GM19467 (cell line): ENCODE measurements at regions not wholly inside any gene's neighbourhood (a gene's known extent, or its start where the extent isn't known, plus 50 kb on each side); places are given as distances from the start of the nearest gene placed in this dataset.

ENCODE experiments used
- ATAC-seq: cut with Tn5 transposase; IDR thresholded peaks from one replicate; pipeline ENCODE4 v1.9.1; 2021; ENCODE audit warnings: mild to moderate bottlenecking, moderate library complexity; ENCODE audit not compliant: unreplicated experiment

DNA sequence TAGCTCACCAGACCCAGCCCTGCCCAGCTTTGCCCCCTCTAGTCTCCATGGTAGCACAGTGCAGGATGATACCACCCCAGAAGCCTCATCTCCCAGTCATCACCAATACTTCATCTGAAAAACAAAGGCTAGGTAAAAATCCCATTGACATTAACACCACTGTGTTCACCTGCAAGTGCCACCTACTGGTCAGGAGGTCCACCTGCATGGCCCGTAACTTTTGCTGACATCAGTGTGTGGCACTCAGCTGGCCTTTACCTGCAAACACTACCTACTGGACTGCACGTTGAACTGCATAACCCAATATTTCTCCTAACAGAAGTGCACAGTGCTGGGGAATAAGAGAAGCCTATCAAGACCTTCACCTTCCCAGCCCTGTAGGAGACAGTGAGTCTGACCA is 234.7 kb upstream of the ADGRB3 start:
- ATAC-seq: no peak

DNA sequence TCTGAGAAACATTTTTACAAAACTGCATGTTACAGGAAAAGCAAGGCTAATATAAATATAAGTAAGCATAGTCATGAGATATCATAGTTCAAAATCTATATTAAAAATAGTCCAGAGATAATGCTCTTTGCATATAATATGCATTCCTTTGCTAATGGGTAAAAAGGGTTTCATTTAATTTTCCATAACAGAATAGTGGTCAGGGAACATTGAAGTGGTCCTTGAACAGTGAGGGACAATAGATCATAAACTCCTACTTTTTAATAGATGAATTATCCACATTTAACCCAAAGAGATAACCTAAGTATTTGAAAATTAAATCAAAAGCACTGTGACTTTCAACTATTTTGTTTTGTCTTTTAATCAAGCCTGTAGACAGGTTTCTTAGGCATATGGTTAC is 243.1 kb upstream of the ADGRB3 start:
- ATAC-seq: no peak

DNA sequence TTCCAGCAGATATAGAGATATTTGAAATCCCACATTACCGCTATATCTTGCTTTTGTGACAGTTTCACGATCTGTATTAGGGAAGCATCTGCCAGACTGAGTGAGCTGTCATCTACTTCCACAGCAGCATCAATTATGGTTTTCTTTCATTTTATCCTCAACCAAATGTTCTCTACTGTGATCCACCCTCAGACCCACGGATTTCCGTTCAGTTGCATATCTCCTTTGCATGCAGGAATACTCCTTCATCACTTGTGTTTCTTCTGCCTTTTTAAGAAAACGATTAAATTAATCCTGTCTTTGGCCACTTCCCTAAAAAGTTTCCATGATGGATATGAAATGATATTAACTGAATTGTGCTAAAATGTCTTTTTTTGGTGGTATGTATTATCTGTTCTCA is 262.1 kb upstream of the ADGRB3 start:
- ATAC-seq: no peak

DNA sequence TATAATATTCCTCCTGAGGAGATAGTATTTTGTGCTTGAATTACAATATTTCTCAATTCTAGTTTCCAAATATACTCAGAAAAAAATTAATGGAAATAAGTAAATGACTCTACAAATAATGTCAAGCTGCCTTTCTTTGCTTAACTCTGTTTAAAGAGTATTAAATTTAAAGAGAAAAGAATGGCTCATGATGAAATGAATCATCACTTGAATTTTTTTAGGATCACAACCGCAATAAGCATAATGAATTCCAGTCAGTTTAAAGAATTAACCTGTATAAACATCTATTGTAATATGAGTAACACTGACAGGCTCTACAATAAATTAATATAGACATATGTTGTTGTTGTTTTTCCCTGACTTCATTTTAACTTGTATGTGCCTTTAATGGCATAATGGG is 266.2 kb upstream of the ADGRB3 start:
- ATAC-seq: no peak

DNA sequence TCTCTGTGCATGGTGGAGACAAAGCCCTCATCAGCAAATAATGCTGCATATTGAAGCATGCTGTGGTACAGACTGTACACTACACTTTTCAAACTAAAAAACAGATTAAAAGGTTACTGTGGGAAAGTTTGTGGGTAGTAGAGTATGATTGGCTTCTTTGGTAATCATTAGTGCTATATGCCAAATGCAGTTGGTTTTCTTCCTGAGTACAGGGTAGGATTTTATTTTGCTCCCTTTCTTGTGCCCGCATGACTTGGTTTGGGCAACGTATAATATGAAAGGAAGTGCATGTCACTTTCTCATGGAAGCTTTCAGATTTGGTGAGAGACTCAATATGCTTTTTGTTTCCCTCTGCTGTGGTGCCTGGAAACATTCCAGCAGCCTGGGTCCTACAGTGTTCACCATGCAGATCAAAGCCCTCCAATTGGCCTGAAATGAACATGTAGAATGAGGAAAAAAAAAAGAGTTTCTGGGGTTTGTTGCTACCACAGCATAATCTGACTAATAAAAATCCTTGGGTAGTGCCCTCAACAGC is 270.7 kb upstream of the ADGRB3 start:
- ATAC-seq: no peak

DNA sequence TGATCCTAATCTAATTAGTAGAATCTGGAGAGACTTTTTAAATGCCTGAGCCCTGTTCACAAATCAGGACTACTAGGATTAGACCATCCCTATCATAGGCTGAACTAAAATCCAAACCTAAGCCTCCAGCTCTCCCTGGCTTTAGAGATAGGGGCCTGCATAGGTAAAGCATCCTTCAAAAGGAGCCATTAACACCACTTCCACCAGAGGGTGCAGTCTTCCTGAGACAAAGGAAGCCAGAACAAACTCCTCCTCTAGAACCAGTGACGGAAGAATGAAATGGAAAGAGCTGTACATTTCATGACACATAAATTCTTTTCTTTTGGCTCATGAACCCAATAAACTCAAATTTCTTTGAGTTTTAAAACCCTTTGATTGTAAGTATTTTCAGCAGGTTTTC is 291.2 kb upstream of the ADGRB3 start:
- peak; percentile 48 for ATAC-seq

DNA sequence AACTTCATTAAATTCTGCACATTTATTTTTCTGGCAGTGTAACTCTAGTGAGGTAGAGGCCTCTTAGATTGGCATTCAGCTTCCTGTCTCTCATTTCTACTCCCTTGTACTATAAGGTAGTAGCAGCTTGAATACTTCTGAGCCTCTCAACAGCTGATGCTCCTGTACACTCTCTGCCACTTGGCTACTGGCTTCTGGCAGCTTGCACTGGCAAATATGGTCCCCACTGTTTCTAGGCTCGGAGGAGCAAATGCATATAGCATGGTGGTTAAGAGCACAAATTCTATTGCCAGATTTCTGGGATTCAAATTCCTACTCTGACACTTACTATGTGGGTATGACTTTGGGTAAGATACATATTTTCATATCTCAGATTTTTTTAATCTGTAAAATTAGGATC is 292.8 kb upstream of the ADGRB3 start:
- no peak for ATAC-seq

DNA sequence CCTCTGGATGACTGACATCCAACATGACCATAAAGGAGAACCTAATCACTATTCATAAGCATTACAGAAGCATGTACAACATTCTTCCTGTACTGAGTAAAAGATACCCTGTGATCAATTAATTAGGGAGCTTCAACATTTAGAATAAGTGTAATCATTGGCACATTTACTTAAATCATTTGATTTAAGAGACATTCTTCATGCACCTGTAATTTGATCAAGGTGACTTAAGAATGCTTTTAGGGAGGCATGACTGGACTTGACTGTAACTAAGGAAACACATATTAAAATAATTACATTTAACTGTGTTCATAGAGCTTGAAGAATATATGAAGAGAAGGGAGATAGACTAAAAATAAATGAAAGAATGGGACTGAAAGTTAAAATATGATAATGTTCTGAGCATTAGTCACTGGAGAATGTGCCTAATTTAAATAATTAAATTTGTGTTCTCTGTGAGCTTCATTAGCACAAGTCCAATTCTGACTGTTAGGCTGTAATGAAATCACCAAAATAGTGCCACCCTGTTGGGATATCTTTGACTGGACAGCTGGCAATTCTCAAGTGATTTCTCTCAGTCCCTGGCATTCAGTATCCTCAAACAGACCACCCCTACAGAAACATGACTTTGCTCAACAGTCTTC is 295.5 kb upstream of the ADGRB3 start:
- no peak for ATAC-seq

DNA sequence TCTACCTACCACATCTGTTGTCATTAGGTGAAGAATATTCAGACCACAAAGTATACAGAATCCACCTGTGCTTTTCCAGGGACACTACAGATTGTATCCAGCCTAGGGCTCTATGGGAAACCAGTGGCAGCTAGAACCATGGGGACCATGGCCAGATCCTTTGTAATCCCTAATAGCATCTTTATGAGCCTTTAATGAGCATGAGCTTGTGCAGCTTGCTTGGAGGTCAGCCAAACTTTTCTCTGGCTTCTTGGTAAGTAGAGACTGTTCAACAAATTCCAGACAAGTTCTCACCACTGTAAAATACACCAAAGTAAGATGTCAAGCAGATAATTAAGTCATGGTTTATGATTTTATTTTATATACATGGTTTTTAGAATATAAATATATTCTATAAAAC is 301.6 kb upstream of the ADGRB3 start:
- no peak for ATAC-seq

DNA sequence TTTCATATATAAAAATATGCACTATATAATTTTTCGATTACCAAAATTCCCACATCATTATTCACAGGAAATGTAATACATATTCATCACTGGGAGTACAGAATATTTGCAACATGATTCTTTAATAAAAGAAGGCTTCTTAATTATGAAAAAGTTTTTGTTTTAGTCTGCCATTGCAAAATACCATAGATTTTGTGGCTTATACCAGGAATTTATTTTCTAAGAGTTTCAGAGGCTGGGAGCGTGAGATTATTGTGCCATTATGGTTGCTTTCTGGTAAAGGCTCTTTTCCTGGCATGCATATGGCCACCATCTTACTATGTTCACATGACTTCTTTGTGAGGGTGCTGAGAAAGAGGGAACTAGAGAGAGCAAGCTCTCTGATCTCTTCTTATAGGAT is 306.9 kb upstream of the ADGRB3 start:
- no peak for ATAC-seq

DNA sequence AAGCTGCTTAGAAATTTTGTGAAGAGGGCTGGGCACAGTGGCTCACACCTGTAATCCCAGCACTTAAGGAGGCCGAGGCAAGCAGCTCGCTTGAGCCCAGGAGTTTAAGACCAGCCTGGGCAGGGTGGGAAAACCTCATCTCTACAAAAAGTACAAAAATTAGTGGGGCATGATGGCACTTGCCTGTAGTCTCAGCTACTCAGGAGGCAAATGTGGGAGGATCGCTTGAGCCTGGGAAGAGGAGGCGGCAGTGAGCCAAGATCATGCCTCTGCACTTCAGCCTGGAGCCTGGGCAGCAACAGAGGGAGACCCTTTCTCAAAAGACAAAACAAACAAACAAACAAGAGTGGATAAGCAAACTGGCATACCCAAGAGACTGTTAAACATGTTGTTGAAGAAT is 308.3 kb upstream of the ADGRB3 start:
- ATAC-seq: no peak

DNA sequence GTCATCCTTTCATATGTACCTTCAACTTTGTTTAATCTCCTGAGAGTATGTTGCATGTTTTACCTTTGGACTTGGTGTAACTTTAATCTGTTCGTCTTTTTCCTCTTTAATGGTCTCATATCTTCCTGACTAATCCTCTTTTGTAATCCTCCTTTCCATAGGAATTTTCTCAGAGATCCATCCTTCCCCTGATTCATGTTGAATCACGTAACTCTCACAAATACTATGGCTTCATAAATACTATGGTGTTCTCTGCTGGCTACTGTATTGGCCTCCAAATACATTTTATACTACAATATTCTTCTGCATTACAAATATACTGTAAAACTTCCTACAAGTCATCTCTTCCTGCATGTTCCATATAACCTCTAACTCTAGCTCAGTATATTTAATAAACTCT is 317.7 kb upstream of the ADGRB3 start:
- no peak for ATAC-seq

DNA sequence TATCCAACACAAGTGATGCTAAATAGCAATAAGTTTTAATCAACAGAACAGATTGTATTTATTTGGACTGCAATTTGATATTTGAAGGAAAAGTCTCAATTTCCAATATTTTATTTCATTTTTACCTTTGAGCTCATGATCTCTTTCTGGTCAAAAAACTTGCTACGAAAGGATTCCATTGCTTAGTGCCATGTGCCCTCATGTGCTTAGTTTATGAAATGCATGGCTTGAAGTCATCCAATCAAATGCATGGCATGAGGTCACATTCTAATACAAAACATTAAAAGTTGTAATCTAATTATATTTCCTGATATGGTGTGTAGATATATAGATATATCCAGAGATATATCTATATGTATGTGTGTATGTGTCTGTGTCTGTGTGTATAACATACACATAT is 321.2 kb upstream of the ADGRB3 start:
- no peak for ATAC-seq

DNA sequence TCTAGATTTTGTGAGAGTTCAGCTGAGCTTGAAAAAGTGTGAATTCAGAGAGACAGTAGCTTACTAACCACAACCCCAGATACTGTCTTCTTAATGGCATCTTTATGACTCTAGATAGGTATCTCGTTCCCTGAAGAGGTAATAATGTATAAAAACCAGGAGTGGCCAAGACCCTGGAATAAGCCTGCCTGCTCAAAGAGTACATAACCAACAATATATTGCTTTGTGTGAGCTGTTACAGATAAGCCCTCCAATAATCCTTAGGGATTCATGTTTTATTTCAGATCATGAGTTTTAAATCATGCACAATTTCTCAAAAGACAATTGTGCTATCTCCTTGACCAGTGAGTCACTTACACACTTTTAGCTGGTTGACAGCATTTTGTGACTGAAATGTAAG is 327.8 kb upstream of the ADGRB3 start:
- ATAC-seq: no peak

DNA sequence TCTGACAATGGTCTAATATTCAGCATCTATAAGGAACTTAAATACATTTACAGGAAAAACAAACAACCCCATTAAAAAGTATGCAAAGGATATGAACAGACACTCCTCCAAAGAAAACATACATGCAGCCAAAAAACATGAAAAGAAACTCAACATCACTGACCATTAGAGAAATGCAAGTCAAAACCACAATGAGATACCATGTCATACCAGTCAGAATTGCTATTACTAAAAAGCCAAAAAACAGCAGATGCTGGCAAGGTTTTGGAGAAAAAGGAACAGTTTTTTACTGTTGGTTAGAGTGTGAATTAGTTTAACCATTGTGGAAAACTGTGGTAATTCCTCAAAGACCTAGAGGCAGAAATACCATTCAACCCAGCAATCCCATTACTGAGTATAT is 339.0 kb upstream of the ADGRB3 start:
- no peak for ATAC-seq

DNA sequence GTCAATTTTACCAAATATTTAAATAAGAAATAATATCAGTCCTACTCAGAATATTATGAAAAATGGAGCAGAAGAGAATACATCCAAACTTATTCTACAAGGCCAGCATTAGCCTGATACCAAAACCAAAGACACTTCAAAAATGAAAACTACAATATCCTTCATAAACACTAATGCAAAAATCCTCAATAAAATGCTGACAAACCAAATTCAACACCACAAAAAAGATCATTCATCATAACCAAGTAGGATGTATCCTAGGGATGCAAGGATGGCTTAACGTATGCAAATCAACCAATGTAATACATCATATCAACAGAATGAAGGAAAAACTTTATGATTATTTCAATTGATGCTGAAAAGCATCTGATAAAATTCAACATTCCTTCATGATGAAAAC is 352.4 kb upstream of the ADGRB3 start:
- ATAC-seq: no peak

DNA sequence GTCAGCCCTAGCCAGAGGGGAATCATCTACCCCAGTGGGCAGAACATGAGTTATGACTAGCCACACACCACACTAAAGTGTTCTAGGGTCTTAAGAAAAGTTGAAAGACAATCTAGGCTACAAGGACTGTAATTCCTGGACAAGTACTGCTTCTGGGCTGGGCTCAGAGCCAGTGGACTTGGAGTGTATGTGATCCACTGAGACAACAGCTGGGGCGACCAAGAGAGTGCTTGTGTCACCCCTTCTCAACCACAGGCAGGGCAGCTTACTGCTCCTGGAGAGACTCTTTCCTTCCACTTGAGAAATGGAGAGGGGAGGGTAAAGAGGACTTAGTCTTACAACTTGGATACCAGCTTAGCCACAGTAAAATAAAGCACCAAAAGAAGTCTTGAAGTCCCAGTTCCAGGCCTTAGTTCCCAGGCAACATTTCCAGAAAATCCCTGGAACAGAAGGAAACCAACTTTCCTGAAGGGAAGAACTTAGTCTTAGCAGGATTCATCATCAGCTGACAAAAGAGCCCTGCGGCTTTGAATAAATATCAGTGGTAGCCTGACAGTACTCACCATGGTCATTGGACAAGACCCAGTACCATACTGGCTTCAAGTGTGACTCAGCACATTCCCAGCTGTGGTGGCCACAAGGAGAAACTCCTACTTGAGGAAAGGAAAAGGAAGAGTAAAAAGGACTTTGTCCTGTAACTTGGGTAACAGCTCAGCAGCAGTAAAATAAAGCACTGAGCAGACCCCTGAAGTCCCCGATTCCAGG is 355.1 kb upstream of the ADGRB3 start:
- ATAC-seq: no peak

DNA sequence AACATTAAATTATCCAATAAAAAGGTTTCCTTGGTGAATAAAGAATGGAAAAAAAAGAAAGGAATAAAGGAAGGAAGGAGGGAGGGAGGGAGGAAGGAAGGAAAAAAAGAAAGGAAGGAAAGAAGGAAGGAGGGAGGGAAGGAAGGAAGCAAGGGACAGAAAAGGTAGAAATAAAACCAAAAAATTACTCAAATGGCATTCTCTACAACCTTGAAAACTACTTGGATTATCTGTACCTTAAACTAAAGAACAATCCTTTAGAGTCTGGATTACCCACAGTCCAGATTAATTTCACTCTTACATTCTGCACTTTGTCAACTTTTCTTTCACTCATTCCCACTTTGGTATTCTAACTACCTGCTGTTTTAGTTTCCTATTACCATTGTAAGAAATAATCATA is 361.8 kb upstream of the ADGRB3 start:
- ATAC-seq: no peak

DNA sequence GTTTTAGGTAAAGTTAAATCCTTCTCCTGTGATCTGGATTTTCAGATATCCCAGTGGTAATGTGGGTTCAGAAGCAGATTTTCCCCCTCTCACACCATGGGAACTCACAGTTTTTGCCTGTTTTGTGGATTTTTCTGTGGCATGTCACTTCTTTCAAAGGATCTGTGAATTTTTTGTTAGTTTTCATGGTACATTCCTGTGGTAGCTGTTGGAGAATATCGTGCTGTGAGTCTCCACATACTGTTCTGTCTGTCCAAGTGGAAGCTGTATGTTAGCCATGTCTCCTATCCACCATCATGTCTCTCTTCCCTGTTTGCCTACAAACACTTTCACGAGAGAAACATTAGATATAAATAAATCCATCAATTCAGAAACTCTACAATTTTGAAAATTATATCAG is 378.7 kb upstream of the ADGRB3 start:
- ATAC-seq: no peak

DNA sequence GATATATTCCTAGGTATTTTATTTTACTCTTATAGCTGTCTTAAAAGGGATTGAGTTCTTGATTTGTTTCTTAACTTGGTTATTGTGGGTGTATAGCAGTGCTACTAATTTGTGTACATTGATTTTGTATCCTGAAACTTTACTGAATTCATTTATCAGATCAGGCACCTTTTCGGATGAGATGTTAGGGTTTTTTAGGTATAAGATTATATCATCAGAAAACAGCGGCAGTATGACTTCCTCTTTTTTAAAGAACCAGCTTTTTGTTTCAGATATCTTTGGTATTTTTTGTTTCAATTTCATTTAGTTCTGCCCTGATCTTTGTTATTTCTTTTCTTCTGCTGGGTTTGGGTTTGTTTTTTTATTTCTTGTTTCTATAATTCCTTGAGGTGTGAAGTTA is 382.4 kb upstream of the ADGRB3 start:
- ATAC-seq: peak; percentile 50

DNA sequence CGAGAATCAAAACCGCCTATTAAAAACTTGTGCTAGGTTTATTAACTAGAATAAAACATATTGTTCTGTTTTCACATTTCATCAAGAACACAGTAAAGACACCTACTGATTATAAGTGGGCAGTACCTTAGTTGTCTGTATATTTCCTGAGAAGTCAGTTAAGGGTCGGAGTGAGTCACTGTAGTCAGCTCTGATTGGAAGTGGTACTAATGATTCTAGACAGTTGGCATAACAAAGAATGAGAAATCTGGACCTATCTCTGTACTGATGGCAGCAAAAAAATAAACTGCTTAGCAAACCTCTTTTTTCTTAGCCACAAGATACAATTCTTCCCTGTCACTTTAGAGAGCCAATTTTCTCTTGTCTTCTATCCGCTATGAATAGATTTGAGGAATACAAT is 387.3 kb upstream of the ADGRB3 start:
- no peak for ATAC-seq

DNA sequence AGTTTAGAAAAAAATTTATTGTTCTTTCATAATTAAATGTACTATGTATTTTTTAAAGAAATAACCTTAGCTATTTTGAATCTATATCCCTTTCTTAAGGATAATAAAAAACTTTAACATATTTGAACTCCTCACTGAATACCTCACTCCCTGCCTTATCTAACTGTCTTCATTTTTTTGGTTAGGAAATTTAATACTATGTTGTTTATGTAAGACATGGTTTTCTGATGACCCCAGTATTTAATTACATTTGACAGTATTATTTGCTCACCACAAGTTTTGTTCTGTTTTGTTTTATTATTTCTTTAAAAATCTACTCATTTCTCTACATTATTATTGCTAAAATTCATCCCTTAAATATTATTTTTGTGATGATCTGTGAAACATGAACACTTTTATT is 394.4 kb upstream of the ADGRB3 start:
- no peak for ATAC-seq

DNA sequence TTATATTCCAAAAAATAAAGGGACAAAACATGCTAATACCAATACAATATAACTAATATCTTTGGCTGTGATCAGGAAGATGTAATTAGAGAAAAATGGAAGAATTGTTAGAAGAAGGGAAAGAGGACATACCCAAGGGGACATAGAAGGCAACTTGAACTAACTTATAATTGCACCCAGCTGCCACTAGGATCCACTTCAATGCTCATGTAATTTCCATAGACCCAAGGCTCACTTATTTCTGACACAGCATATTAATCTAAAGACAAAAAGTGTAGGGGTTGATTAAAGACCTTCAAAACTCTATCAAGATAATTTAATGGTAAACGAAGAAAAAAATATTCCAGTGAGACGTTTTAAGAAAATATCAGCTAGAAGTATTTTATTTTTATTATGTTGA is 396.0 kb upstream of the ADGRB3 start:
- ATAC-seq: no peak
